Embryonic facial prominence (tissue), 1 donor: ENCODE measurements at regions not wholly inside any gene's neighbourhood (a gene's known extent, or its start where the extent isn't known, plus 50 kb on each side); places are given as distances from the start of the nearest gene placed in this dataset.
A peak's percentile ranks its signal among the peaks of the same experiment; 100 is the strongest.

ENCODE experiments used
- DNase-seq: peaks from one replicate; pipeline ENCODE4 v3.0.0-alpha.2; 2016; ENCODE audit errors: extremely low spot score

DNA sequence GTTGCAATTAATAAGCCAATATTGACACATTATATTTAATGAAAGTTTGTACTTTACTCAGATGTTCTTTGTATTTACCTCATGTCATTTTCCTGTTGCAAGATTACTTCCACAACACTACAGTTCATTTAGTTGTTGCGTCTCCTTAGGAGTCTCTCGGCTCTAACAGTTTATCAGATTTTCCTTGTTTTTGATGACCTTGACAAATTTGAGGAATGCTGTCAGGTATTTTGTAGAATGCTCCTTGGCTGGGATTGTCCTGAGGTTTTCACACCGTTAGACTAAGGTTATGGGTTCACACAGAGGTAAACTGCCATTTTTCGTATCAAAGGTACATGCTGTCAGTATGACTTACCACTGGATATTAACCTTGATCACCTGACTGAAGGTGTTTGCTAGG lies 416.6 kb upstream of the TNP1 start:
- DNase-seq: no peak

DNA sequence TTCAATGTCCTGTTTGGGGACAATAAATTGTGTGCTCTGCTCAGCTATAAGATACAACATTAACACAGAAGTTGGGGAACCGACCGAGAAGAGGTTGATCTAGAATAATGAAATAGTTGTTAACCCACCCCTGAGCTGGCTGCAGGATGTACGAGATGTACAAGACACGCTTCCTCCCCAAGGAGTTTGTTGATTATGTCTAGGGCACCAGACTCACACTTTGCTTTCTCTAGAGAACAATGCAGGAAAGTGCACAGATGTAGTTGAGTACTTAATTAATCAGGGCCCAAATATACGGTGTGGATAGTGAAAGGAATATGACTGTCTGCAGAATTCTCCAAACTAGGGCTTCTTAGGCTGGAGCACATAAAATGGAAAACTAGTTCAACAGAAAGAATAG lies 415.2 kb upstream of the TNP1 start:
- no peak for DNase-seq

DNA sequence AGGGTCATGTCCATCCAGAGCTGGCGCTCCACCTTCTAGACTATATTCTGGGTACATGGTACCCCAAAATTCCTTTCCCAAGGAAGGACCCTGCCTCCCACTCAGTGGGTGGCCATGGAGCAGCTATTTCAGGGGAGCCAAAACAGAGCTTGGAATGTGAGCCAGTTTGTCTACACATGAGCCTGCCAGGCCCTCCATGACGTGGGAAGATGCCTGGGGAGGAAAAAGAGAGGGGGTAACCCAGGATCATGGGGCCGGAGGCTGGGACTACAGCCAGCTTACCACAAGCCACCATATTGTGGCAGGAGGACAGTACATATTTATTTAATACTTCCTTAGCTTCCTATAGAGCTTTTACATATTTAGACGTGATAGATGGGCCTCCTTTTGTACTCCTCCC lies 414.7 kb upstream of the TNP1 start:
- DNase-seq: no peak

DNA sequence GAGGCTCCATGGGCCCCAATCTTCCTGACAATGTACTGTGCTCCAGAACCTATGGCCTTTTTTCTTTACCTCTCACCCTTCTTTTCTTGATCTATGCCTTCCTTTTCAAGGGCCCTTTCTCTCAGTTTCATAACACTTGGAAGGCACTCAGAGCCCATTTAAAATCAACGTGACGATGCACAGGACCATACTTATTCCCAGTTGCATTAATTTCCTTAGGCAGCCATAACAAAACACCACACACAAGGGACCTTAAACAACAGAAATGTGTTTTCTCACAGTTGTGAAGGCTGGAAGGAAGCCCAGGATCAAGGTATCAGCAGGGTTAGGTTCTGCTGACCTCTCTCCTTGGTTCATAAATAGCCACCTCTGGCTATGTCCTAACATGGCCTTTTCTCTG lies 414.0 kb upstream of the TNP1 start:
- DNase-seq: no peak

DNA sequence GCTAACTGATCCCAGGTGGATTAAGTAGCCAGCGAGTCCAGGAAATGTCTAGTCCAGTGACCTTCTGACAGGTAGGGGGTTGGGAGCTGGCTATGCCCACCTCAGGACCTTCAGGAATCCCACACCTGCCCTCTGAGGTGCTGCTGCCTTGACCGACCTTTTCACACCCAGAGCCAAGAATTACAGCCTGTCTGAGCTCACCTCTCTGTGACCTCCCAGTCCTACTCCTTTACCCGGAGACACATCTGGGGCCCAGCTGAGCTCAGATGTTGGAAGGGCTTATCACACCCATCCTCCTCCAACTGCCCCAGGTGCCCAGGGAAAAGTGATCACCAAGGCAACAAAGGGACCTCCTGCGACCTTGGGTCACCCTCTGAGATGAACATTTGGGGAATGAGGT lies 413.3 kb upstream of the TNP1 start:
- DNase-seq: no peak

DNA sequence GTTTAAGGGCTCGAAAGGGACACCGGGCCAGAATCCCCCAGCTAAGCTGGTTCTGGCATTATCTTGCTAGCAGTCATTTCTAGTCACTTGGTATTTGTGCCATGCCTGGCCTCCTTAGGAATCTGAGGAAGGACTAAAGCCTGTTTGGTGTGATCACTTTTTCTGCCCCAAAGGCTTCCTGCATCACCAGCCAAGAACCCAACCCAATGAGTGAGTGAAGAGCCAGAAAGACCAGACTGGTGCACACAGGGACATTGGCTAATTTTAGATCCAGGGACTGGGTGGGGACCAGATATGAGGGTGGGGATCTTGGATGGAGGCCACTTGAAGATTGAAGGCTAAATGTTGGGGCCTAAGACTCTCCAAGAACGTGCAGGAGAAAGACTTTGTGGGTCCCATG lies 411.9 kb upstream of the TNP1 start:
- no peak for DNase-seq

DNA sequence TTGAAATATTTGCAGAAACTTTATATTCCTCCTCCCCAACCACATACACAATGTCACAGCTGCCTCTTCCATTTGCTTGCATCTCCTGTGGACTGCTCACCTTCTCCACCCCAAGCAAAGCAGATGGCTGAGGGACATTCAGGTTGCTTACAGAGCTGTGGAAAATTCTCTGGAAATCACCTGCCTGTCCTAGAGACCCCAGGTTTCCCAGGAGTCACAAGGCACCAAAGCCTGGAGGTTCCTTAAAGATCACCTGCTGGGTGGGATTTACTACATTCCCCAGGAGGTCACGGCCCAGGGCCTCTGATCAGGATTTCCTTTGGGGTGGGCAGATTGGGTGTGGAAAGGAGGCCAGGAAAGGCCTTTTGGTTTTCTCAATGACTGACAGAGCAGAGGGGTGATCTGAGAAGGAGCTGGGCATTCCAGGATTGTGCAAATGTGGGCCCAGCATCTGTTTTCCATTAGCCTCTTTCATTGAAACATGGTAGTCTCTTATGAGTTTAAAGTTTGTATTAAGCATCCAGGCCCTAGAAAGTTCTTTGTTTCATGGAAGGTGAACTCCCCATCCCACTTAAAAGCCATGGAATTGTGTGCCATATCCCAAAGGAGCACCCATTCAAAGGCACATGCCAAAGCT lies 410.7 kb upstream of the TNP1 start:
- no peak for DNase-seq

DNA sequence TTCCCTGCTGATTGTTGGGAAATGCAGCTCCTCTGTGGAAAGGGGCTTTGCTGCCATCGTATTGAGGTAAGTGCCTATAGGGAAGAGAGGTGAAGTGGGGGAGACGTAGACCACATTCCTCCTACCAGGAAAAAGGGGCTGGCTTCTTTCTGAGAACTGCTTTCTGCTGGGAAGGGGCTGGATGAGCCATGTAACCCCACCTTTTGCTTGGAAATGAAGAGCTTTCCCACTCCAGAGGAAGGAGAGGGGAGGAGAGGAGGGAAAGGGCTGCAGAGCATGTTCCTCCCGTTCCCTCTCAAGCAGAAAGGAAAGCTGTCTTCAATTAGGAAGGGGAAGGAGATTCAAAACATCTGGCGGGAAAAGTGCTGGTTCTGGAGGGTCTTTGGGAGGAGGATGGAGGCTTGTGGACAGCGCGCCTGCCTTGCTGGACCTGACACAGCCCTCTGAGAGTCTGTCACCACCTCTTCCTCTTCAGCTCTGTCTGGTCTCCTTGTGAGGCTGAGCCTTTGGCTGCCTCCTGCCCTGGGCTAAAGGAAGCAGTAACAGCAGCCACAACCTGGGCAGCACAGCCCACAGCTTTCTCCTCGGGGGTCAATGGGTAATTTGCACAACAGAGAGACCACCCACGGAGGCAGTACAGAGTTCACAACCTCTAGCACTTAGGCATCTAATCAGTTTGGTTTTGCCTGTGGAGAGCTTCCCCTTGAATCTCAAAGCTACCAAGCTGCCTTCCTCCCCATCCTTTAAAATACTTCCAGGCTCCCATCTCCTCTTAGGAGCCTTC lies 410.0 kb upstream of the TNP1 start:
- DNase-seq: peak; percentile 84

DNA sequence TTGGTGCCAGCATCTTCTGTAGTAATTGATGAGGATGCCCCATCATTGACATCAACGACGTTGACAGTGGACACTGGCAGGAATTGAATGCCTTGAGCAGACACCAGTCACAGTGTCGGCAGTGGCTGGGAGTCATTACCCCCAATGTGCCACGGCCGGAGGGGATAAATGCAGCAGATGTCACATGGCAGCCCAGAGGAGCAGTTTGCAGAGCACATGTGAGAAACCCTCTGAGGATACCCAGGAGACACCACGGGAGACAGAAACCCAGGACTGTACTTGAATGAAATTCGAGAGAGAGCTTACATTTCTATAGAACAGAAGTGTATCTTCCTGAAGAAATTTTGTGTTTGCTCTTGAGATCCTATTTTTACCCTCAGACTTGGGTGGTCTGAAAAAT lies 409.1 kb upstream of the TNP1 start:
- peak; percentile 32 for DNase-seq

DNA sequence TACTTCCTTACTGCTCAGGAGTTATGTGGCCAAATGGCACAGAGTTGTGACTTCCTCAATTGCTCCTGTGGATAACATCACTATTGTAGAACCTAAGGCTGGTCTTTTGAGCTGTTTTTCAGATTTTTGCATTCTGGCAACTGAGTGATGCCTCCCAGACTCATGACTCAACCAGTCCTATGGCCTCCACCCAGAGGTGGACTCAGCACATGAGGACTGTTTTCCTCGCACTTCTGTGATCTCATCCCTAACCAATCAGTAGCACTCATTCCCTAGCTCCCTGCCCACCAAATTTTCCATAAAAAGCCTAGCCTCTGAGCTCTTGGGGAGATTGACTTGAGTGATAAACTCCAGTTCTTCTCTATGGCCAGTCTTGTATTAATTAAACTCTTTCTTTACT lies 407.9 kb upstream of the TNP1 start:
- DNase-seq: no peak

DNA sequence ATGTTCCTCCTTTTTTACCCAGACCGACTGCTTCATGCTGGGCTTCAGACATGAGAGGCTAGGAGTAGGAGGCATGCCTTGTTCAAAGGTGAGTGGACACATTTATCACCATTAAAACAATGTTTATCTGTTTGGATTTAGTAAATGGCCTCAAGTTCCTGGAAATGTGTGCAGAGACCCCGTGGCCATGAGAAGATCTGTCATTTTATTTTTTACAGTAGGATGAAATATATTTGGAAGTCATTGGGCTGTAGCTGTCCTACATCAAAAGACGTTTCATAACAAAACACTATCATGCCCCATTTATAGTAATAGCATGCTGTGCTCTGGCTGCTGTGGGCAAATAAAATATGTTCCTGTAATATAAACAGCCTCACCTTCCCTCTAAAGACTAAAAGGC lies 403.9 kb upstream of the TNP1 start:
- DNase-seq: no peak

DNA sequence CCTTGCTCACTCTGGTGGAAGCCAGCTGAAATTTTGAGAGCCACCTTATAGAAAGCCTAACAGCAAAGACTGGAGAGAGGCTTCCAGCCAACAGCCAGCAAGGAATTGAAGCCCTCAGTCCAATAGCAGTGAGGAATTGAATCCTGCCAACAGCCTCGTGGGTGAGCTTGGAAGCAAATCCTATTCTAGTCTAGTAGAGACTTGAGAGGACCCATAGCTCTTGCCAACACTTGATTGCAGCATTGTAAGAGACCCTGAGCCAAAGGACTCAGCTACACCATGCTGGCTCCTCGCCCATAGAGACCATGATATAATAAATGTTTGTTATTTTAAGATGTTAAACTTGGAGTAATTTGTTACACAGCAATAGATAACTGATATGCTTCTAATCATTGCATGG lies 403.0 kb upstream of the TNP1 start:
- peak; percentile 29 for DNase-seq

DNA sequence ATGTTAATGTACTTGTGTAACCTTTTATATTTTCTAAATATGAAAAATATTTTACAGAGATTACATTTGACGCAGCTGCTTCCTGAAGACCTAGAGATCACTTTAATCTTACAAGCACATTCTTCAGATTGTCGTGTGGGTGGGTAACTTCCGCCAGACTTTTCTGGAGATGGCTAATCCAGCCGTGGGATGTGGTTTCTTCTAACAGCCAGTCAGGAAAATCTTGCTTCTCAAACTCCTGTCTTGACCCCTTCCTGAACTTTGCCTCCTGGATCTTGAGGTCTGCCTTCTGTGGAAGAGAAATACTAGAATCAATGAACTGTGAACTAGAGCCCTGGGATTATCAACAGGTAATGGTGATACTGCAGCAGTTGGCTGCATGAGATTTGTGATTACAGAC lies 401.6 kb upstream of the TNP1 start:
- no peak for DNase-seq

DNA sequence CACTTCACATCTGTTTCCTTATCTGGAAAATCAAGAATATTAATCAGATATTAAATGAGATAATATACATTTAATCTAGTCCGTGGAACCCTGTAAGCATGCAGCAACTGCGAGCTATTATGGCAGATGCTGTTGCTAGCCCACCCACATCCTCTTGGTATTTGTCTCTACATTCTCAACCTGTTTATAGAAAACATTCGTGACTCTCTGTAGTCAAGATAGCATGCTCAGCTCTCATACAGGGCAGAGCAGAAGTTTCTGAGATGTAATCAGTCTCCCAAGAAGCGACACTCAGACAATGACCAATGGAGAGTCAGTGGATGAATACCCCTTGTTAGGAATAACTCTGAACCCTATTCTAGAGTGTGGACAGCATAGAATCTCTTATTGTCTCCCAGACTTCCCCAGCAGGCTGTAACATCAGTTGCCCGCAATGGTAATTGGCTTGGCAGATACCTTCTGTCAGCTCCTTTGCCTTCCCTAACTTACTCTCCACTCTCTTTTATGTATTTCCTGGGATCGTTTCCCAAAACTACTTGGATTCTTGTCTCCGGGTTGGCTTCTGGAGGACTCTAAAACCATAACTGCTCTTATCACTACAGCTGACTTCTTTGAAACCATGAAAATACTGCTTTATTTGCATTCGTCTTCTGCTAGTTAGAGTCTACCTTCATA lies 400.7 kb upstream of the TNP1 start:
- no peak for DNase-seq

DNA sequence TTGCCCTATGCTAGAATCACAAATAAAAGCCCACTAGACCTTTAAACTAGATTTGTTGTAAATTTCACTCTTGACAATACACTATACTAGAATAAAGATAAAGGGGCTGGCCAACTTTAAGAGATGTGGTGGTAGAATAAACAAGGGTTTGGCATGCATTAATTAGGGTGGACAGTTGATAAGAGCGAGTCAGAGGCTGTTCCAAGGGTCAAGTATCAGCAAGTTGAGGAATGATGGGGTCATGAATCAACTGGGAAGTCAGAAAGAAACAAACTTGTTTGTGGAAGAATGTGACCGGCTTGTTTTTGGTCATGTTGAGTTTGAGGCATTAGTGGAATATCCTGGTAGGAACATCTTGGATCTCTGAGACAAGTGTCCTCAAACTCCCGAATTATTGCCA lies 398.3 kb upstream of the TNP1 start:
- no peak for DNase-seq

DNA sequence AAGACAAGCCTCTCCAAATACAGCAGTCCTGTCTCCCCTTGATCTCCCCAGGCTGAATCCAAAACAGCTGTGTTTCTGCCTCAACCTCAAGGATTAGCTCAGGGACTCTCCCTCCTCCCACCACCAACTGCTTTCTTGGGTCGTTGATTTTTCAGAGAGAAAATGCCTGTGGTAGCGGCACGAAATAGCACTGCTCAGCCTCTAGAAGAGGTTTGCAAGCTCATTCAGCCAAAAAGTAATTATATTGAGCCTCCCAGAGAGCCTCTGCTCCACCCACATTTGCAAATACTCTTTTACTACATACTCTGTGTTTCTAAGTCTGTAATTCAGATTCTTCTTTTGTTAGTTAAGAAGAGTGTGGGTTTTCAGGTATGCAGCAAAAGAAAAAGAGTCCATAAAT lies 396.4 kb upstream of the TNP1 start:
- DNase-seq: peak; percentile 60

DNA sequence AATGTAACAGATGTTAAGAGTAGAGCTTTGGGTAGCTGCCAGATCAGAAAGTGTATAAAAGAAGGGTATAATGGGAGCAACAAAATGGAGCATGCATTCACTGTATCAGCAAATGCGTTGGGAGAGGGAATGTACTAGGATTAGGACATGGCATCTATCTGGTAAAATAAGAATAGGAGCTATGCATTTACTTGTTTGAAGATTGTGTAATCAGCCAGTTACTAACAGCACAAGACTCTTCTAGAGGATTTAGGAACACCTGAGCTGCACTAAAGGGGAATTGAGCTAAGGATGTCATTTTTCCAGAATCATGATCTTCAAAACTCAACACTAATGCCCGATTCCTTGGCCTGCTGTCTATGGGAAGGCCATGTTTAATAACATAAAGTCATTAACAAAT lies 394.2 kb upstream of the TNP1 start:
- DNase-seq: no peak

DNA sequence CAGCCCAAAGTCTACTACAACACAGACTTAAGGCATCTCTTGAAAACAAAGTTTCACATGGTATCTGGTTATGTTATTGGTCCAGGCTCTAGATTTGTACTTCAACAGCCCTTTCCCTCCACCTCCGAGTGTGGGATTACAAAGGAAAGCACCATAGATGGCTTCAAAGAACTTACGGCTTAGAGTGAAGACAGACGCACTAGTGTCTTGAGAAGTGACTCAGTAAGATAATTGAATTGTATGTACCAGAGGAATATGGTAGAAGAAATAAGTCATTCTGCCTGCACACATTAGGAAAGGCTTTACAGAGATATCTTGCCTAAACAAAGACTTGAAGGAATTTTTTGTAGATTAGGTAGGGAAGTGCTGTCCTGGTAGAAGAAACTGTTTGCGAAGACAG lies 392.3 kb upstream of the TNP1 start:
- DNase-seq: no peak

DNA sequence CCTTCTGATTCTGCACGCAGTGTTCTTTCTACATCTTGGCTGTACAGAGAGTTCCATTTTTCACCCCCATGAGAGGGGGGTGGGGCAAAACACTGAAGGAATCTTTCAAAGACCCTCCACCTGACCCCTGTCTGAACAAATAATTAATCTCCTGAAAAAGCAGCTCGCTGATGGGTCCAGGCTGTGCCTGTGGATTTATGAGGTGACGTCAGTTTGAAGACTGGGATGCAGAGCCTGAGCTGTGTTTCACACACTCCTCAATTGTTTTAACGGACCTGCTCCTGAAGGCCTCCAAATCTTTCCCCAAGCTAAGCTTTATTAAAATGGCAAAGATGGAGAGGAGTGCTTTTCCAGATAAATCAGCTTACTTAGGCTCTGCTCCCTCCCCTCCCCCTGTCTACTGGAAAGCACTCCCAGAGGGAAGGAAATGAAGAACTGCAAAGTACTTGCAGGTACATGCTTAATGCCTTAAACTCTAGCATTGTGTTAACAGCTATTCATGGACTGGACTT lies 390.2 kb upstream of the TNP1 start:
- DNase-seq: no peak

DNA sequence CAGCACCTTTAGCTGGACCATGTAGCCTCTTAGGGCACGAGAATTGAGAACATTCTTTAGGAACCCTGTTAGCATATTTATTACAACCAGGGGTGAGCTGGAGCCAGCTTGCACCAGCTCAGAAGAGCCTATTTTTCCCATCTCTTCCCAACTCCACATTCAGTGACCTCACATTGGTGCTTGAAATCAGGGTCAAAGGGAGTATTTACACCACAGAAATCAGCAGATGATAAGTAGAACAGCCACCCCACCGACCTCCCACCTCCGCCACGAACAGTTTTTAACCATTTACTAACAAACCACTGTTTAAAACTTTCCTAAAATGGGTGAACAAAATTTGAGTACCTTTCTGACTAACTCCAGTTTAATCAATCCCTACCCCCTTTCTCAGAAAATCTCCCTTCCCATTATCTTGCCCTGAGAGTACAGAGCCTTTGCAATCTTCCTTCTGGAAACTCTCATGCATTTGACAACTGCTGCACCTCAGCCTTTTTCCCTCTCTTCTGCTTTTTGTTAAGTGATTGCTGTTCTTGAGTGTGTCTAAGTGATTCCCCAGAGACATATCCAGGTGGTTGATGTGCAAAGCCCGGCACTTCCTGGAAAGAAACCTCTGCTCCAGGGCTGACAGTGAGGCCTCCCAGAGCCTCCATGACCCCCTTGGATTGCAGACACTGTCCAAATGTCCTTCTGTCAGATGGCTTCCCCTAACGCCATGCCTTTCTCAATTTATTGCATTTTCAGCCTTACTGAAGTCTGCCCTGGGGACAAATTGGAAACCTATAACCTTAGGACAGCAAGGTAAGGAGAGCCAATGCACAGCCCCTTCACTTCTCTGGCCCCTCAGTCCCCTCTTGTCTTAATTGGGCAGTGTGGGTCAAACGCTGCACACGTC lies 389.5 kb upstream of the TNP1 start:
- DNase-seq: no peak

DNA sequence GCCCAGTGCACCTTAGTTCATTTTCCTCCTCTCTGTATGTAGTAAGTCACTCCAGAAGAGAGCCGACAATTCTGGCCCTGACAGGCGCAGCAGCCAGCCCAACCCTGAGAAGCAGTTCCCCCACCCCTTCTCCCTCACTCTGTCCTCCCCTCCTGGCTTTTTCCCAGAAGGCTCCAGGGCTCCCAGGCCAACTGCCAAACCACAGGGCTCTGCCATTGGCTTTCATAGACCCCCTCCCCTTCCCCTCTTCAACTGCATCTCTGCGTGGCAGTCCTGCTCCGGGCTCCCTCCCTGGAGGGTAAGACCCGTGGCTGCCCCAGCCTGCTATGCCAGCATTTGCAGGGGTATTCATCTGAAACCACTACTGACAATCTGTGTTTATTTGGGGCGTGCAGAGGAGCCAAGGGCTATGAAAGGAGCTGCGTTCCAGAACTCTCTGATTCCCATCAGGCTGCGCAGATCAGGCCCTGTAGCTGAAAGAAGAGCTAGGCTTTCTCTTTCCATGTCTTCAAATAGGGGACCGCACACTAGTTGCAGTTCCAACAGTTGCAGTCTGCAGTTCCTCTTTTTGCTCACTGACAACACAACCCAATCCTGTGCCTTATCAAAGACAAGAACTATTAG lies 388.6 kb upstream of the TNP1 start:
- DNase-seq: peak; percentile 93

DNA sequence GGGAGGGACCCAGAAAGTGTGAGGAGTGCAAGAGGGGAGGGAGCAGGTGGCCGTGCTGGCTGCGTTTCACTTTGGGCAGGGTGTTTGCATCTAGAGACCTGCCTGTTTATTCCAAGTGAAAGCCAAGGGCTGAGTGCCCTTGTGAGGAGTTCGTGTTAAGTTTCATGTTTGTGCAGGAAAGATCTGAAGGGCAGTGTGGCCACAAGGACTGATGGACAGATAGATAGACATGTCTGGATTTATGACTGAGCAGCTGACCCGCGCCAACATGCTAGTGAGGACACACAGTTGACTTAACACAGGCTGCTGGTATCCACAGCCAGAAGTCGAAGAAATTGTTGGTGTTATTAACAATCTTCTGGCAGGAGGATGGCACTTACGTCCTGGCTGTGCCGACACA lies 387.6 kb upstream of the TNP1 start:
- no peak for DNase-seq
